B cell (primary cell): ENCODE measurements at regions not wholly inside any gene's neighbourhood (a gene's known extent, or its start where the extent isn't known, plus 50 kb on each side); places are given as distances from the start of the nearest gene placed in this dataset.

Source experiments
- ATAC-seq: fragments of 200-7000 bp; cut with Tn5 transposase; one replicate; pipeline ENCODE4 v1.10.0; 2021; ENCODE audit warnings: low read depth, mild to moderate bottlenecking, moderate number of reproducible peaks, moderate library complexity
- CTCF ChIA-PET: fragments of 350-600 bp; sonication (Branson Sonifier 250); formaldehyde crosslinking; loops from one replicate; lab custom pipeline; 2021; ENCODE audit warnings: antibody characterized with exemption, inconsistent platforms; lab: Charles Lee
- POLR2A ChIA-PET: fragments of 350-600 bp; sonication (Branson Sonifier 250); formaldehyde crosslinking; loops from one replicate; lab custom pipeline; 2021; ENCODE audit warnings: antibody characterized with exemption; lab: Charles Lee
- DNase-seq: peaks from one replicate; pipeline ENCODE4 v3.0.0; 2013
- H2AFZ ChIP-seq: 2 replicates; pipeline ENCODE4 v1.6.1; 2012; ENCODE audit warnings: mild to moderate bottlenecking, low read depth, low read length; ENCODE audit not compliant: insufficient read depth, poor library complexity, severe bottlenecking
- H3K27ac ChIP-seq, 2 donors: 1 replicate in 1 of 2; 2 replicates in 1 of 2; pipeline ENCODE4 v1.5.1; 2012 to 2013; ENCODE audit warnings: low read length in 2 of 2, mild to moderate bottlenecking in 2 of 2, moderate library complexity in 1 of 2
- H3K27me3 ChIP-seq, 4 experiments: fragments of 200-600 bp in 1 of 4; sonication (generic) in 1 of 4; replicated peaks in 1 of 4; 1 replicate in 2 of 4; 2 replicates in 2 of 4; pipeline versions ENCODE4 v1.6.1 to v1.7.0; 2013 to 2016; ENCODE audit warnings: low read length in 3 of 4, mild to moderate bottlenecking in 2 of 4, mixed read lengths in 1 of 4, moderate library complexity in 1 of 4; ENCODE audit not compliant: insufficient read depth in 4 of 4, control insufficient read depth in 3 of 4; ENCODE audit errors: control extremely low read depth in 1 of 4
- H3K36me3 ChIP-seq, 2 experiments: replicated peaks in 1 of 2; 1 replicate in 1 of 2; 2 replicates in 1 of 2; pipeline versions ENCODE4 v1.6.1 to v1.7.1; 2013; ENCODE audit warnings: low read length in 1 of 2; ENCODE audit not compliant: insufficient read depth in 2 of 2, control insufficient read depth in 1 of 2; ENCODE audit errors: control extremely low read depth in 1 of 2, extremely low read depth in 1 of 2
- H3K4me1 ChIP-seq, 2 donors: fragments of 200-600 bp in 1 of 2; sonication (generic) in 1 of 2; 1 replicate in 1 of 2; 2 replicates in 1 of 2; pipeline versions ENCODE4 v1.5.1 to v1.6.1; 2013 to 2017; ENCODE audit warnings: low read length in 2 of 2; ENCODE audit not compliant: control insufficient read depth in 2 of 2, insufficient read depth in 2 of 2
- H3K4me2 ChIP-seq: replicated peaks from 2 replicates; pipeline ENCODE3; 2012; ENCODE audit warnings: mild to moderate bottlenecking, low read depth, low read length; ENCODE audit not compliant: poor library complexity, severe bottlenecking
- H3K4me3 ChIP-seq, 5 experiments: fragments of 200-600 bp in 1 of 5; sonication (generic) in 1 of 5; 1 replicate in 3 of 5; 2 replicates in 2 of 5; pipeline versions ENCODE4 v1.5.1 to v1.7.0; 2011 to 2016; ENCODE audit warnings: low read length in 4 of 5, mild to moderate bottlenecking in 4 of 5, low read depth in 2 of 5, control low read depth in 1 of 5, moderate library complexity in 1 of 5; ENCODE audit not compliant: insufficient read depth in 1 of 5; ENCODE audit errors: control extremely low read depth in 1 of 5, extremely low read depth in 1 of 5
- H3K79me2 ChIP-seq: fragments of 200-600 bp; sonication (generic); one replicate; pipeline ENCODE4 v1.6.0; 2016; ENCODE audit warnings: low read length; ENCODE audit not compliant: control insufficient read depth, insufficient read depth
- H3K9ac ChIP-seq: fragments of 200-600 bp; sonication (generic); 2 replicates; pipeline ENCODE4 v1.6.1; 2017; ENCODE audit warnings: mild to moderate bottlenecking, low read length, moderate library complexity
- H3K9me3 ChIP-seq, 3 donors: one replicate each; pipeline versions ENCODE4 v1.6.1 to v1.7.1; 2013; ENCODE audit warnings: low read length in 2 of 3; ENCODE audit not compliant: control insufficient read depth in 2 of 3, insufficient read depth in 1 of 3; ENCODE audit errors: control extremely low read depth in 1 of 3
- H4K20me1 ChIP-seq: 2 replicates; pipeline ENCODE4 v1.6.0; 2012; ENCODE audit warnings: mild to moderate bottlenecking, low read length; ENCODE audit not compliant: insufficient read depth, control insufficient read depth, poor library complexity, severe bottlenecking
- H3K27ac Mint-ChIP-seq: one replicate; pipeline ENCODE4 v1.8.0; 2021; ENCODE audit warnings: mixed read lengths
- H3K27me3 Mint-ChIP-seq: one replicate; pipeline ENCODE4 v1.8.0; 2021; ENCODE audit warnings: mixed read lengths
- H3K4me1 Mint-ChIP-seq: one replicate; pipeline ENCODE4 v1.8.0; 2021; ENCODE audit warnings: mixed read lengths
- H3K4me3 Mint-ChIP-seq: one replicate; pipeline ENCODE4 v1.8.0; 2021; ENCODE audit warnings: mixed read lengths
- H3K9me3 Mint-ChIP-seq: one replicate; pipeline ENCODE4 v1.8.0; 2022; ENCODE audit warnings: mixed read lengths; ENCODE audit not compliant: insufficient read depth
- EZH2 ChIP-seq: IDR thresholded peaks from 2 replicates; pipeline ENCODE4 v1.6.1; 2012; ENCODE audit warnings: borderline replicate concordance, low read depth, mild to moderate bottlenecking, moderate library complexity, low read length; ENCODE audit not compliant: insufficient read depth, poor library complexity, severe bottlenecking
- intact Hi-C: fragments of 100-400 bp; cut with micrococcal nuclease; formaldehyde crosslinking; loops from one replicate; pipeline ENCODE4 v1.10.0; 2022
- TF ChIP-seq, protein P1 (sequence below): fragments of 200-600 bp; IDR thresholded peaks from one replicate; pipeline ENCODE4 v1.8.0; 2022; ENCODE audit warnings: antibody characterized with exemption, mild to moderate bottlenecking

DNA sequence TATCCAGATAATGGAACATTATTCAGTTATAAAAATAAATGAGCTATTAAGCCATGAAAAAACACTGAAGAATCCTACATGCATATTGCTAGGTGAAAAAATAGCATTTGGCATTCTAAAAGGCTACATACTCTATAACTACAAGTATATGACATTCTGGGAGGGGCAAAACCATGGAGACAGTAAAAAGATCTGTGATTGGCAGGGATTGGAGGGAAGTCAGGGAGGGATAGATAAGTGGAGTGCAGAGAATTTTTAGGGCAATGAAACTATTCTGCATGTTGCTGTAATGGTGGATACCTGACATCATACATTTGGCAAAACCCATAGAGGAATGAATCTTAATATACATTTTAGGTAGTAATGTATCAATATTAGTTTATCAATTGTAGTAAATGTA, 63.1 kb upstream of the SLC38A2 start:
- Mint-ChIP-seq H3K27ac (no peak overlapping the region), H3K4me3 (no peak overlapping the region), H3K9me3 (no peaks in the 10 kb centered on the region), H3K4me1 (peaks cover 3% of the 10 kb centered on the region), H3K27me3 (no peaks in the 10 kb centered on the region)
- intact Hi-C loops = no loop called here
- Histone ChIP-seq H4K20me1 (no peaks in the 10 kb centered on the region), H3K4me1 (no peaks in the 10 kb centered on the region), H3K36me3 (peaks cover 0 to 2% of the 10 kb centered on the region in 2 experiments), H2AFZ (no peak overlapping the region), H3K9ac (no peak overlapping the region), H3K4me2 (no peak overlapping the region), H3K27ac (no peak overlapping the region), H3K9me3 (no peaks in the 10 kb centered on the region), H3K27me3 (no peaks in the 10 kb centered on the region), H3K79me2 (no peaks in the 10 kb centered on the region), H3K4me3 (no peak overlapping the region)
- DNase-seq = no peak
- no peak for ATAC-seq
- TF ChIP-seq EZH2 = no peak
- TF ChIP-seq, protein P1, sequence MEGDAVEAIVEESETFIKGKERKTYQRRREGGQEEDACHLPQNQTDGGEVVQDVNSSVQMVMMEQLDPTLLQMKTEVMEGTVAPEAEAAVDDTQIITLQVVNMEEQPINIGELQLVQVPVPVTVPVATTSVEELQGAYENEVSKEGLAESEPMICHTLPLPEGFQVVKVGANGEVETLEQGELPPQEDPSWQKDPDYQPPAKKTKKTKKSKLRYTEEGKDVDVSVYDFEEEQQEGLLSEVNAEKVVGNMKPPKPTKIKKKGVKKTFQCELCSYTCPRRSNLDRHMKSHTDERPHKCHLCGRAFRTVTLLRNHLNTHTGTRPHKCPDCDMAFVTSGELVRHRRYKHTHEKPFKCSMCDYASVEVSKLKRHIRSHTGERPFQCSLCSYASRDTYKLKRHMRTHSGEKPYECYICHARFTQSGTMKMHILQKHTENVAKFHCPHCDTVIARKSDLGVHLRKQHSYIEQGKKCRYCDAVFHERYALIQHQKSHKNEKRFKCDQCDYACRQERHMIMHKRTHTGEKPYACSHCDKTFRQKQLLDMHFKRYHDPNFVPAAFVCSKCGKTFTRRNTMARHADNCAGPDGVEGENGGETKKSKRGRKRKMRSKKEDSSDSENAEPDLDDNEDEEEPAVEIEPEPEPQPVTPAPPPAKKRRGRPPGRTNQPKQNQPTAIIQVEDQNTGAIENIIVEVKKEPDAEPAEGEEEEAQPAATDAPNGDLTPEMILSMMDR = no peak
- POLR2A ChIA-PET = no interaction called here
- CTCF ChIA-PET = no interaction called here

- Histone ChIP-seq H3K9ac (no peak overlapping the region), H3K79me2 (no peaks in the 10 kb centered on the region), H3K4me3 (no peak overlapping the region), H2AFZ (no peak overlapping the region), H3K9me3 (no peaks in the 10 kb centered on the region), H3K27ac (no peak overlapping the region), H3K36me3 (peaks cover 0 to 2% of the 10 kb centered on the region in 2 experiments), H4K20me1 (no peaks in the 10 kb centered on the region), H3K27me3 (no peaks in the 10 kb centered on the region), H3K4me1 (no peaks in the 10 kb centered on the region), H3K4me2 (no peak overlapping the region)
- POLR2A ChIA-PET = no interaction called here
- TF ChIP-seq EZH2 = no peak
- TF ChIP-seq, protein P1 = no peak
- DNase-seq = no peak
- Mint-ChIP-seq H3K27me3 (no peaks in the 10 kb centered on the region), H3K4me1 (peaks cover 8% of the 10 kb centered on the region), H3K4me3 (no peak overlapping the region), H3K9me3 (no peaks in the 10 kb centered on the region), H3K27ac (no peak overlapping the region)
- CTCF ChIA-PET = no interaction called here
- ATAC-seq = no peak
- intact Hi-C loops = no loop called here
Measured at GRCh38 chr12:46435029-46435428, 62.5 kb upstream of the SLC38A2 start.
